SU-DHL-6 (cell line): ENCODE measurements at regions not wholly inside any gene's neighbourhood (a gene's known extent, or its start where the extent isn't known, plus 50 kb on each side); places are given as distances from the start of the nearest gene placed in this dataset.

Experiments
- CTCF ChIP-seq: fragments of 200-600 bp; sonication (generic); IDR thresholded peaks from one replicate; pipeline ENCODE4 v1.5.1; 2017; ENCODE audit warnings: antibody characterized with exemption, mild to moderate bottlenecking, low read length, moderate library complexity; ENCODE audit not compliant: insufficient read depth, poor library complexity, severe bottlenecking
- EZH2phosphoT487 ChIP-seq: fragments of 200-600 bp; sonication (generic), shearing (Covaris generic); conservative IDR thresholded peaks from 2 replicates; pipeline ENCODE4 v1.6.1; 2018; ENCODE audit warnings: mild to moderate bottlenecking, antibody characterized with exemption, low read length, moderate library complexity, mixed read lengths

- no peak for TF ChIP-seq CTCF
- no peak for TF ChIP-seq EZH2phosphoT487
These were observed 154.2 kb upstream of the NRIP1 start for GRCh38 chr21:15219039-15219438.
